GM18519 (cell line): ENCODE measurements at regions not wholly inside any gene's neighbourhood (a gene's known extent, or its start where the extent isn't known, plus 50 kb on each side); places are given as distances from the start of the nearest gene placed in this dataset.
A peak's percentile ranks its signal among the peaks of the same experiment; 100 is the strongest.
"Not testable (repeated sequence)": the region's sequence is repeated elsewhere in the genome, so short reads cannot be mapped to it uniquely, and the experiment has no call there.

Experiments
- ATAC-seq: cut with Tn5 transposase; IDR thresholded peaks from one replicate; pipeline ENCODE4 v1.9.1; 2021; ENCODE audit warnings: mild to moderate bottlenecking, moderate library complexity; ENCODE audit not compliant: unreplicated experiment, low FRiP score

DNA sequence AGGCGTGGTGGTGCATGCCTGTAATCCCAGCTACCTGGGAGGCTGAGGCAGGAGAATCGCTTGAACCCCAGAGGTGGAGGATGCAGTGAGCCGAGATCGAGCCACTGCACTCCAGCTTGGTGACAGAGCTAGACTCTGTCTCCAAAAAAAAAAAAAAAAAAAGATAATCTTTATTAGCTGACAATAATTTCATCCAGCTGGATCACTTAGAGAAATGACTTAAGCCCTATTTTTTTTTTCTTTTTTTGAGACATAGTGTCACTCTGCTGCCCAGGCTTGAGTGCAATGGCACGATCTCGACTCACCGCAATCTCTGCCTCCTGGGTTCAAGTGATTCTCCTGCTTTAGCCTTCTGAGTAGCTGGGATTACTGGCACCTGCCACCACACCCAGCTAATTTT is 51.6 kb upstream of the MAP4K4 start:
- ATAC-seq: not testable (repeated sequence)

DNA sequence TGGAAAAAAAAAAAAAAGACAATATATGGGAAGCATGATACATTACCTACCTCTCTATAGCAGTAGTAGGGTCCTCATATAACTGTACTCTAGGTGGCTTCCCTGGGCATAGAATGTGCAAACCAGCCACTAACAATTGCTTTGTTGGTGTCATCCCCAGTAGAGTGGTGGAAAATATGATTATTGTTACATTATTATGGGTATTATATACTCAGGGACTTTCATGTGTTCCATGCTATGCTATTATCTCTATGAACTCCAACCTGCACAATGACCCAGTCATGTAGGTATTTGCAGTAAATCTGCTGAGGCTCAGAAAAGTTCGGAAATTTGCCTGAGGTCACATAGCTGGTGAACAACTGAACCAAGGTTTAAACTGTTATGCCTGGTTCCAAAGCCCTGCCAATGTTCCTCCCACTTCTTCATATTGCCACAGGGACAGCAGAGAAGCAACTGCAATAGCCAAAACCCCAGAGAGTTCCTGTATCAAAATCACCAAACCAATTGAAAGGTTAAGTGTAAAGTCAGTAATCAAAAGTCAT is 52.6 kb upstream of the MAP4K4 start:
- no peak for ATAC-seq

DNA sequence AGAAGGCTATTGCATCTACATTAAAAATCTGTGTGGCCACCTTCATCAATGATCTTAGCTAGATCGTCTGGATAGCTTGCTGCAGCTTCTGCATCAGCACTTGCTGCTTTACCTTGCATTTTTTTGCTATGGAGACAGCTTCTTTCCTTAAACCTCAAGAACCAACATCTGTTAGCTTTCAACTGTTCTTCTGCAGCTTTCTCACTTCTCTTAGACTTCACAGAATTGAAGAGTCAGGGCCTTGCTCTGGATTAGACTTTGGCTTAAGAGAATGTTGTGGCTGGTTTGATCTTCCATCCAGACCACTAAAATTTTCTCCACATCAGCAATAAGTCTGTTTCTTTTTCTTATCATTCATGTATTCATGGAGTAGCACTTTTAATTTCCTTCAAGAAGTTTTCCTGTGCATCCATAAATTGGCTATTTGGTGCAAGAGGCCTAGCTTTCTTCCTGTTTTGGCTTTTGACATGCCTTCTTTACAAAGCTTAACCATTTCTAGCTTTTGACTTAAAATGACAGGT is 54.4 kb upstream of the MAP4K4 start:
- ATAC-seq: no peak

DNA sequence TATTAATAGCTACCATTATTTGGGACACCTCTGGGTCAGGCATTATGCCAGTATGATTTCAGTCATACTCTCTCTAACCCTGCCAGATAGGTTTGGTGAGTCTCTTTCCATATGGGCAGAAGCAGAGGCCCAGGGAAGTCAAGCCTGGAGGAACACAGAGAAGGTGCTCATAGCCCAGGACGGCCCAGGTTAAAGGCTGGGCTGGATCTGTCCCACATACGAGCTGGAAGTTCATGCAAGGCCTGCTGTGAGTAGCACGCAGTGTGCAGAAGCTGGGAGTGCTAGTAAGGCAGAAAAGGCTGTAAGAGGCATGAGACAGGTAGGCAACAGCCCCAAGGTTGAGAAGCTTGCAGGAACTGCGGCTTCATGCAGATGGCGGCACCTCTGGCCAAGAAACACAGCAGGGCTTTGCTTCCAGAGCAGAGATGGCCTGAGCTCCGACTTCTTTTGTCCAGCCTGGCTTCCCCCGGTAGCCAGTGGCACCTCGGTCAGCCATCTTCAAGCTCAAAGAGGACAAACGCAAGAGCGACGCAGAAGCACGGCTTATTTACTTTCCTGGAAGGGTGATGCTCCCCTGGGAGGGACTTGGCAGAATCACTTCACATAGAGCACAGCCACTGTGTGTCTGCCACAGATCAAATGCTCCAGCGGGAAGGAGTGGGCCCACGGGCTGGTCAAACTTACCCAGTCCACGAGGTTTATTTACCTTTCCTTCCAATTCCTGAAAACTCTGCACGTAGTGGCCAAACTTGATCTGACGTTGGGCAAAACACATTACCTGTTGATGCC is 58.5 kb upstream of the MAP4K4 start:
- ATAC-seq: no peak

DNA sequence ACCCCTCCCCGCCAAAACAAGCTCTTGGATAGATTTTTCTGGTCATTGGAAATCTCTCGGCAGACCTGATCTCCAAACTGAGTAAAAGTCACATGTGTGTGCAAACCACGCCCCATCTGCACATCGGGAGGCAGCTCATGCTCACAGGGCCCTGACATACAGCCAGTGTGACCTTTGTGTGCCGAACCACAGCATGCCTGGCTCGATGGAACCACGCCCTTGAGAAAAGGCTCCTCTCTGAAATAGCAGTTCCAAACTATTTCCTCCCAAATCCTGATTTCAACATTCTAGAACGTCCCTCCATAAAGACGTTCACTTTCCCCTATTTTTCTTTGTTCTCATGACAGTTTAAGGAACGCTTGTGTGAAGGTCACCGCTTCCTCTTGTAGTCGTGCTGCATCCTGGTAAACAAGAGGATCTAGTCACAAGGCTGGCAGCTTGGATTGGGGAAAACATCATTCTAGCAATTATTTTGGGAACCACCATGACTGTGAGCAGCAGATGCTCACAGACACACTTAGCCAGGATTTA is 59.3 kb upstream of the MAP4K4 start:
- ATAC-seq: no peak

DNA sequence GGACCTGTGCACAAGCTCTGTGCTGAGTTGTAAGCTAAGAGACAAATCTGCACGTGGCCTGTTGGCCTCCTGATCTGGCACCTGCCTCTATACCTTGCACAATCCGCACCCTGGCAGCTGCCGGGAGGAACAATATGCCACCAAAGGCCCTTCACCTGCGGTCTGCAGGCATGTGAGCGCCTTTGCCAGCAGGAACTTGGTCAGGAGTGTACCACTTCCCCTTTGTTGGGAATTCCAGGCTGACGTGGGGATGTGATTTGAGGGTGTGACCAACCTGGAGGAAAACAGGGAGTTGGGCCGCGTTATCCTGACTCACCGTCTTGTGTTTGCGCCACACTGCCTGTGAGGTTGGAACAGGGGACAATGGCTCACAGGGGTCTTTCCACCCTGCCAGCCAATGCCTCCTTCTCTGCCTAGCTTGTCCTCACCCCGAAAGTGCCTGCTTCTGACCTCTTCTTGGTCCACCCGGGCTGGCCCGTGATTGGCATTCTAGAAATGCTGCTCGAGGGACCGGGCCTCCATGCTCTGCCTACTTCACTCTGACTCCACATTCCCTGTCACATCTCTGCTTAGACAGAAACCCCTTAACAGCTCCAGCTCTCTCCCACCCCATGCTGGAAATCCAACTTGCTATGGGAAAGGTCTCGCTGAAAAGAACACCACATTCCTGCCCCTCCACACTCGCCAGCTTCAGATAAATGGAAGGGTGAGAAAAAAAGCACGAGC is 67.1 kb upstream of the MAP4K4 start:
- no peak for ATAC-seq

DNA sequence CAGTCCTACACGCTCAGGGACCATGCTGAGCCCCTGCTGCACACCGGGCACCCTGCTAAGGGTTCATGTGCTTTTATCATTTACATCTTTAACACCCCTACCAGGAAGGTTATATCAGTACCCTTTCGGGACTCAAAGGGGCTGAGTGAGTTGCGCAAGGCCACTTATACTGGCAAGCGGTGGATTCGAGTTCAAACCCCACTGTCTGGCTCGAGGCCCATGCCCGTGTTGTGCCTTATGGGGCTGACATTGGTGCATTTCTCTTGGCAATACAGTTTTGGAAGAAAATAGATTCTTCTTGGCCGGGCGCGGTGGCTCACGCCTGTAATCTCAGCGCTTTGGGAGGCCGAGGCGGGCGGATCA is 69.5 kb upstream of the MAP4K4 start:
- ATAC-seq: no peak

DNA sequence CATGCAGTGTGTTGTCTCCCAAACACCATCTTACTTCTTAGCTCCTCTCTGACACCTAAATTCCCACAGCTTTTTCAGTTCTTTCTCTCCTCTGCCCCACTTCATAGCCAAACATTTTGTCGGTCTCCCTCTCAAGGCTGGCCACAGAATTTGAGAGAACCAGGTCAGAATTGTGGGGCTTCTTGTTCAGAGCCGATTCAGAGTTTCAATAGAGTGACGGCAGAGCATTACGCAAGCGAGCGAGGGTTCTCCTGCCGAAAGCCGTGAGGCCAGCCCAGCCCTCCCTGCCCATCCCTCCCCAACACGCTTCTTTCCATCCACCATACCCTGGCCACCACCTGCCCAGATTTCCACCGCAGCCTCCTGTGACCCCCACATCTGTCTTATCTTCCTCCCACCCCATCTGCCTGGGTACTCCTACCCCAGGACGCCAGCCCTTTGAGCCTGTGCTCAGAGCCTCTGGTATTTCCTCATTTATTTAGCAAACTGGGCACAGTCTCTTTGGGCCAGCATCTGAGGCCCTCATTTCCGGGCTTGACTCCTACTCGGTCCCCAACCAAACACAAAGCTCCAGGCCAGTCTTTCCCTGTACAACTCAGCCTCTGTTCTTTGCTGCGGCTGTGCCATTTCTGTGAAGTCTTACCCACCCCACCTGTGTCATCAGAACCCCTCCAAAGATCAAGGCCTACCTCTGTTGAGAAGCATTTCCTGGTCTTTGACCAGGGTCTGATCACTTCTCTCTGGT is 70.0 kb upstream of the MAP4K4 start:
- no peak for ATAC-seq

DNA sequence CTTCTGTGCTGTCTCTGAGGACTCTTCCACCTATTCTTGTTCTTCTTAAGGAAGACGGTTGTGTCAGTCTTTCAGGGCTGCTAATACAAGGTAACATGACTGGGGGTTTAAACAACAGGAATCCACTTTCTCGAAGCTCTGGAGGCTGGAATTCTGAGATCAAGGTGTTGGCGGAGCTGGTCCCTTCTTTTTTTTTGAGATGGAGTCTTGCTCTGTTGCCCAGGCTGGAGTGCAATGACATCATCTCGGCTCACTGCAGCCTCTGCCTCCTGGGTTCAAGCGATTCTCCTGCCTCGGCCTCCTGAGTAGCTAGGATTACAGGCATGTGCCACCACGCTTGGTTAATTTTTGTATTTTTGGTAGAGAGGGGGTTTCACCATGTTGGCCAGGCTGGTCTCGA is 71.7 kb upstream of the MAP4K4 start:
- ATAC-seq: not testable (repeated sequence)

DNA sequence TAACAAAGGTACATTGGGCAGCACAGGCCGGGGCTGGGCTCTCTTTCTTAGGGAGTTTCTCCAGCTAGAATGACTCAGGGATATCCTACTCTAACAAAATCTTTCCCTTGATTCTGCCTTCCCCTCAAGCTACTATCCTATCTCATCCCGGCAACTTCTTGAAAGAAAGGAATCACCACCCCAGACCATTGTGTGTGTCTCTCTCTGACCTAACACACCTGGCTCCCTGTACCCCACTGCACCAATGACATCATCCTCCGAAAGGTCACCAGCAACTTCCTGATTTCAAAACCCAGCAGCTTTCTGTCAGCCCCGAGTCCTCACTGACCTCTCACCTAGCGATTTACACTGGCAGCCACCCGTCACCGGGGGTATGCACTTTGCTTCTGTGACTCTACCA is 72.1 kb upstream of the MAP4K4 start:
- ATAC-seq: no peak

DNA sequence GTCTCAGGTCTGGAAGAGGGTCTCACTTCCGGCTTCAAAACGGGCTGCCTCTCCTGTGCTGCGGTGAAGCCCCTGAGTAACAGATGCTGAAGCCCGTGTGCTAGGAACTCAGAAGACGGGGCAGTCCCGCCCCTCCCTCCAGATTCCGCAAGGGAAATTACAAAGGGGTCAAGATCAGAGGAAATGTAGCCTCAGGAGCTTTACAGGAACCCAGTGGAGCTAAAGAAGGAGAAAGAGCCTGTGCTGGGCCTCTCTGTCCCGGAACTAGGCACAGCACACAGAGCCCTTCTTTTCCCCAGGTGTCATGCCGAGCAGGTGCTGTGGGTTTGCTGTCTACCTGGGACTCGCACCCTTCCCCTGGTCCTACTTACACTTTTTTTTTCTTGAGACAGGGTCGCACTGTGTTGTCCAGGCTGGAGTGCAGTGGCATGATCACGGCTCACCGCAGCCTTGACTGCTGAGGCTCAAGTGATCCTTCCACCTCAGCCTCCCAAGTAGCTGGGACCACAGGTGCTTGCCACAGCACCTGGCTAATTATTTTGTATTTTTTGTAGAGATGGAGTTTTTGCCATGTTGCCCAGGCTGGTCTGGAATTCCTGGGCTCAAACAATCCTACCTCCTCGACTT is 72.7 kb upstream of the MAP4K4 start:
- ATAC-seq: no peak

DNA sequence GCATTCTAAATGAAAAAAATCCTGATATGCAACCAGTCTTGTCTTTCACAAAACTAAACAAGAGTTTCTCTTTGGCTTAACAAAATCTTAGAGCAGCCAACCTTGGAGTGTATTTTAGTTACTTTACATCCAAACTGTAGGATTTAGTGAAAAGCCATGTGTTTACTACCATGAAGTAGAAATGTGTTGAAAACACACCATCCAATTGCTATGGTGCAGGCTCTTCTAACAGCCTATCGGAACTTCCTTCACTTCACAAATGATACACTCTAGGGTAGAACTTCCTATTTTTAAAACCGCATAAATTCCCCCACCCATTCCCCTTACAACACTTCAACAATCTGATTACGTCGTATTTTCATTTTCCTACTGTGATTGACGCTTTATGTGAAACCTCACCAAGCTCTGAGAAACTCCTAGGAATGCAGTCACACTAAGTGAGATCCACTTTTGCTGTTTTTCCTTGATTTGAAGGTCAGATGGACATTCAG is 74.4 kb upstream of the MAP4K4 start:
- peak; percentile 58 for ATAC-seq

DNA sequence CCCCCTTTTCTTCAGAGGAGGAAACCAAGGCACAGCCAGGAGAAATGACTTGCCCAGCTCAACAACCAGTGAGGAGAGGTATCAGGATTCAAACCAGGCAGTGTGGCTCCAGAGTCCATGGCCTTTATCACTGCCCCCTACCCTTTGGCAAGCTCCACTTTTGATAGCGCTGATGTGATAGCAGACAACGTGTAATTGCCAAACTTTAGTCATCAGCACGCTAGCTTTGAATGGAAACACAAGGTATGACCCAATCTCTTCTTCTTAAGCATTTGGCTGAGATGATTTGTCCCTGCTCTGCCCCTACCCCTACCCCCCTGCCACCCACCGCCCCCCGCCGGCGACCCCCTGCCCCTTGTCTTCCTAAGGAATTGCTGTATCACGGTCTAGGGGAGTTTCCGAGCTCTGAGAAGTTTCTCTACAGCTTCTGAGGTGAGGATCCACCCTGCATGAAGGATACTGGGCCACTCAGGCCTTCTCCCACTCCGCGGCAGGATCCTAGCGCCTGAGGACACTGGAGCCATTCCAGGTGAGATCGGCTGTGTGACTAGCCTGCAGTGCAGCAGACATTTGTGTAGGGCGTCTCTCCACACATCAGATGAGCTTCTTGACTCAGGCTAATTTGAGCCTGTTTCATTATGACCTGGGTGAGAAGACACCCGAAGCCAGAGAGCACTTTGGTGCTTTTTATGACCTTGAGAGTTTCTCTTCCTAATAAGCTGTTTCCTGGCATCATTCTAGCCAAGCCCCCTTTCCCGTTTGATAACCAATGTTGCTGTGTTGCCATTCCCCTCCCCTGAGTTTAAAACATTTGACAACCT is 75.1 kb upstream of the MAP4K4 start:
- peak; percentile 77 for ATAC-seq

DNA sequence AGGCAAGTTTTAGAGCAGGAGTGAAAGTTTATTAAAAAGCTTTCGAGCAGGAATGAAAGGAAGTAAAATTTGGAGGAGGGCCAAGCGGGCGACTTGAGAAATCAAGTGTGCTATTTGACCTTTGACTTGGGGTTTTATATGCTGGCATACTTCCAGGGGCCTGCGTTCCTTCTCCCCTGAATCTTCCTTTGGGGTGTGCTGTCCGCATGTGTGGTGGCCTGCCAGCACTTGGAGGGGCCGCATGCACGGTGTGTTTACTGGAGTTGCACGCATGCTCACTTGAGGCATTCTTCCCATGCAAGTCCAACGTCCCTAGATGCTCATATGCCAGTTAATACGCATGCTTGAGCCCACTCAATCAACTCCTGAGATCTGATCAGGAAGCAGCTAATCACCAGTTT is 78.3 kb upstream of the MAP4K4 start:
- no peak for ATAC-seq

DNA sequence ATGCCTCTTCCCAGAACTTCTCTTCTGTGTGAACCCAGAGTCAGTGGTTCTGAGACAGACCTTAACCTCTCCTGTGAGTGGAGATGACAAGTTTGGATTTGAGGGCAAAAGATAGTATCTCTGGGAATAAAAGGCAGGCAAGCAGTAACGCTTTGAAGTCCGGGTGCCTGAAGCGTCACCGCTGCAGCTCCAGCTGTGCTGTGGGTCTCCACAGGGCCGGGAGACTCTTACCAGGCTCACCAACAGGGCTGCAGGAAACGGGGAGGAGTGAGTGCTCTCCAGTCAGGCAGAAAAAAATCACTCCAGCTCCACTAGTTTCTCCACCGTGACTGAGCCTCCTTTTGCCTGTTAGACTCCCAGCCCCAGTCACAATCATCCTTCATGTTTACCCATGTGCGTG is 79.7 kb upstream of the MAP4K4 start:
- no peak for ATAC-seq

DNA sequence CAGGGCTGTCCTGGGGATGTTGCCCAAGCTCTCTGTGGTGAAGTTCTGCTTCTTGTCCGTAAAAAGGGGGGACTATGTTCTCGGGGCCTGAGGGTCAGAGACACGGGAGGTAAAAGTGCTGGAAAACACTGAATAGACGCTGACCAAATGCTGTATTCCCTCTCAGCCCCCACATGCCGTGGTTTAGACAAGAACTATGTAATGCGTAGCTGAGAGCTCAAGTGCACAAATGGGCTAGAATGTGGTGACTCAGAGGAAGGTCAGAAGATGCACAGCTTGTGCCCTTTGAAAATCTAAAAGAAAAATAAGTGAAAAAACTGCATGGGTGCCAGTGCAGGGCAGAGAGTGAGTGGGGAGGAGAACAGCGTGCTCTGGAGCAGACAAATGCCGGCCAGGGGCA is 80.3 kb upstream of the MAP4K4 start:
- ATAC-seq: no peak

DNA sequence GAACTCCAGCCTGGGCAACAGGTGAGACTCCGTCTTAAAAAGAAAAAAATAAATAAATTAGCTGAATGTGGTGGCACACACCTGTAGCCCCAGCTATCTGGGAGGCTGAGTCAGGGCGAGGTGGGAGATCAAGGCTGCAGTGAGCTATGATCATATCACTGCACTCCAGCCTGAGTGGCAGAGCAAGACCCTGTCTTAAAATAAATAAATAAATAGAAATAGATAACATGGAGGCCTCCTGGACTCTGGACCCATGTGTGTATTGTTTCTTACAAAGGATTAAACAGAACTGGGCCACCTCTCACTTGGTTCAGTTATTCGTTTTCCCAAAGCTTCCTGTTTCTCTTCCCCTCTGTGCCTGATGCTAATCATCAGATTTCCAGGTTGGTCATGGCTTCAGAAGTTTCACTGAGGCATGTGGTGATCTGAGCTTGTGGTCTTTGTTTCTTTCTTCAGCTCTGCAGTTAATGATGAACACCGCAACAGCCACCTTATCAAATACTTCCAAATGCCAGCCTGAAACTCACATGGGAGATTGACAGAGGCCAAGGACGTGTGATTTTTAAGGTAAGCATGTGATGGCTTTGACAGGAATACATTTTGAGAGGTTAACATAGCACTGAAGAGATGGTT is 83.3 kb upstream of the MAP4K4 start:
- no peak for ATAC-seq

DNA sequence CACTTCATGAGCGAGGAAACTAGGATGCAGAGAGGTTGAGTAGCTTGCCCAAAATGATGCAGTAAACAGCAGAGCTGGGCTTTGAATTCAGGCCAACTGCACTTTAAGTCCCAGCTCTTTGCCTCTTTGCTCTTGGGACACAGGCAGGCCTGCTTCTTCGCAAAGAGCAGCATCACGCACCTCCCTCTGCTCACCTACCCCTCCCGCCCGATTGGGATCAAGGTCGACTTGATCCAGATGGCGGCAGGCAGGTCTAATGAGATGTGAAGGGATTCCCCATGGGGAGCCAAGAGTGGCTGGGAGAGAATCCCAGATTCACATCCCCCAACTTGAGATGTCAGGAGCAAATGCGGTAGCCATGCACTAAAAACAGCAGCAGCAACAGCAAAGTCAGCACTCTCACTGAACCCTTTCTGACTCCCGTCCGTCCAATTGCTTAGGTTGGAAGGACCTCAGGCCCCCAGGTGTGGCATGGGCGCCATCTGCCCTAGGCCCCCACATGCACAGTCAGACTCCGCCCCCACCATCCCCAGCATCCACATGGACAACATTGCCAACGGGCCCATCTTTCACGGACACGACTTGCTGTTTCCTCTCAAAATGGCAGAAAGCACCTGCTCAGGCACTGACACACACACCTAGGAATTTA is 84.3 kb upstream of the MAP4K4 start:
- no peak for ATAC-seq
